ENCODE measurements at regions not wholly inside any gene's neighbourhood (a gene's known extent, or its start where the extent isn't known, plus 50 kb on each side); places are given as distances from the start of the nearest gene placed in this dataset.

DNA sequence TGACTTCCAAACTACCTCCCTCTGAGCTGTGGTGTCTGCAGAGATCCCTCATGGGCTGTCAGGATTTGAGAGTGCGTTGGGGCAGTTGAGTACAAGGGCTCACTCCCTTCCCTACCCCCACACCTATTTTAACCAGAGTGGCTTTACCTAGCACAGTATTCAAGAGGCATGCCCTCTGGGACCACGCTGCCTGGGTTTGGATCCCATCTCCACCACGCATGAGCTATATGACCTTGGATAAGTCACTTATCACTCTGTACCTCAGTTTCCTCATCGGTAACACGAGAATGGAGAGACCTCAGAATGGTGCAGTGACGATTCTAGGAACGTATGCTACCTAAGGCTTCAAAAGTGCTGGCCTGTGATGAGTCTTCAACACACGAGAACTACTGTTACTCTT is 147.3 kb upstream of the WNT4 start (continued):
- TF ChIP-seq TAF1 (IDR thresholded peaks at IDR 0.05; ENCODE audit: low read depth, low read length) = no peak

Data from H1 (cell line).